OCI-LY7 (cell line): ENCODE measurements at regions not wholly inside any gene's neighbourhood (a gene's known extent, or its start where the extent isn't known, plus 50 kb on each side); places are given as distances from the start of the nearest gene placed in this dataset.

Source experiments
- BruUV-seq: library from RNA; stranded (reverse); fragments of 400-500 nt; replicated peaks from 2 replicates; lab custom pipeline; 2021; lab: Mats Ljungman, UMichigan
- CTCF ChIA-PET: fragments of 300-600 bp; sonication (Branson Sonifier 250); formaldehyde crosslinking; loops from one replicate; lab custom pipeline; 2022; ENCODE audit warnings: antibody characterized with exemption; ENCODE audit not compliant: unreplicated experiment; lab: Charles Lee
- POLR2A ChIA-PET: fragments of 300-600 bp; sonication (Branson Sonifier 250); formaldehyde crosslinking; loops from one replicate; lab custom pipeline; 2022; ENCODE audit warnings: antibody characterized with exemption; lab: Charles Lee
- DNase-seq: peaks from one replicate; pipeline ENCODE4 v3.0.0-alpha.2; 2015; ENCODE audit warnings: low spot score
- H2AFZ ChIP-seq: fragments of 200-600 bp; sonication (generic), shearing (Covaris generic); 2 replicates; pipeline ENCODE4 v1.6.1; 2014; ENCODE audit warnings: mild to moderate bottlenecking, antibody characterized with exemption, low read length, moderate library complexity
- H3K27ac ChIP-seq: fragments of 200-600 bp; sonication (generic); 2 replicates; pipeline ENCODE4 v1.5.1; 2014; ENCODE audit warnings: mixed run types, low read depth, mild to moderate bottlenecking, moderate library complexity, low read length, inconsistent platforms; ENCODE audit not compliant: poor library complexity, severe bottlenecking
- H3K36me3 ChIP-seq: fragments of 200-600 bp; sonication (generic); 2 replicates; pipeline ENCODE4 v1.6.1; 2014; ENCODE audit warnings: mild to moderate bottlenecking, antibody characterized with exemption, low read length, moderate library complexity, mixed read lengths; ENCODE audit not compliant: insufficient read depth
- H3K4me1 ChIP-seq: fragments of 200-600 bp; sonication (generic); 2 replicates; pipeline ENCODE4 v1.5.1; 2014; ENCODE audit warnings: mild to moderate bottlenecking, low read length; ENCODE audit not compliant: insufficient read depth, poor library complexity, severe bottlenecking
- H3K4me2 ChIP-seq: fragments of 200-600 bp; sonication (generic); 2 replicates; pipeline ENCODE4 v1.6.1; 2014; ENCODE audit warnings: mild to moderate bottlenecking, low read length
- H3K4me3 ChIP-seq: fragments of 200-600 bp; sonication (generic); 2 replicates; pipeline ENCODE4 v1.5.1; 2014; ENCODE audit warnings: mild to moderate bottlenecking, low read depth, low read length; ENCODE audit not compliant: poor library complexity, severe bottlenecking
- H3K79me2 ChIP-seq: fragments of 200-600 bp; sonication (generic); 2 replicates; pipeline ENCODE4 v1.6.1; 2016; ENCODE audit warnings: low read depth, mild to moderate bottlenecking, low read length, moderate library complexity, mixed read lengths; ENCODE audit not compliant: insufficient read depth
- H3K9me2 ChIP-seq: fragments of 200-600 bp; sonication (generic); 2 replicates; pipeline ENCODE4 v1.6.1; 2016; ENCODE audit warnings: mild to moderate bottlenecking, low read length, mixed read lengths; ENCODE audit not compliant: insufficient read depth
- H3K9me3 ChIP-seq: fragments of 200-600 bp; sonication (generic); 2 replicates; pipeline ENCODE4 v1.6.1; 2014; ENCODE audit warnings: mild to moderate bottlenecking, mixed run types, low read length, mixed read lengths
- H4K20me1 ChIP-seq: fragments of 200-600 bp; sonication (generic); 2 replicates; pipeline ENCODE4 v1.6.1; 2014; ENCODE audit warnings: mild to moderate bottlenecking, antibody characterized with exemption, low read length, moderate library complexity, mixed read lengths; ENCODE audit not compliant: insufficient read depth
- EZH2phosphoT487 ChIP-seq: fragments of 200-600 bp; sonication (generic); IDR thresholded peaks from 2 replicates; pipeline ENCODE4 v1.6.1; 2018; ENCODE audit warnings: low read depth, borderline replicate concordance, mild to moderate bottlenecking, mixed run types, antibody characterized with exemption, low read length, moderate library complexity, mixed read lengths
- intact Hi-C: fragments of 100-400 bp; cut with micrococcal nuclease; formaldehyde crosslinking; loops from one replicate; pipeline ENCODE4 v1.10.0; 2022; ENCODE audit not compliant: unreplicated experiment
- TF ChIP-seq, protein P1 (sequence below): fragments of 200-600 bp; sonication (generic); conservative IDR thresholded peaks from 2 replicates; pipeline ENCODE4 v1.5.1; 2014; ENCODE audit warnings: mild to moderate bottlenecking, antibody characterized with exemption, low read length, moderate library complexity, mixed read lengths

DNA sequence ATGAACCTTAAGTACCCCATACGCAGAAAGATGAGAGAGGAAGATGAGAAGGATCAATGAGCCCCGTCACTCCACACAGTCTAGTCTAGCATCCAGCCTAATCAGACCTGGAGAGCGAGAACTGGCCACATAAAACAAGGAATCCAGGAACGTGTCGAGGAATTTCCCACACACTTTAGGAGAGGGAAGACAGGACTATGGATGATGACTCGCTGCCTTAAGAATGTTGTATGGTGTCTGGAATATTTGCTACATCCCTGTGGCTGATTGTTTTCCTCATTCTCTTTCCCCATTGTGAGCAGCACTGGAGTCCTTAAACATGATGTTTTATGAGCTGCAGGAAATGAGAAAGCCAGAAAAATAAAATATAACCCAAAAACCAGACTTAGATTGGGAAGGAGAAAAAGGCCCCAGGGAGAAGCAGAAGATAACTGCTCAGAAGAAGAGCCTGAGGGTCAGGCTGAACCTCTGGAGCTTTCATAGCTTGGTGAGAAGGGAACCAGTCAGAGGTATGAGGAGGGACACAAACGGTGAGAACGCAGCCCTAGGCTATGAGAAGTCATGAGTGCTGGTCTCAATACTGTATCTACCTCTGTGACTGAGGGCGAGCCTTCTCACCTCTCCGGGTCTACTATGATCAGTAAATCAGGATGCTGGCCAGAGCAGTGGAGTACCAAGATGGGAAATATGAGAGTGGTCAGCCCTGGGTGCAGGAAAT is 139.5 kb upstream of the NOCT start:
- no peak overlapping the region for H3K4me2 ChIP-seq
- H3K4me3 ChIP-seq, result no peak overlapping the region
- BruUV-seq, result no TSS peak
- no peaks in the 10 kb centered on the region for H3K79me2 ChIP-seq
- no peak overlapping the region for H2AFZ ChIP-seq
- intact Hi-C loops, result loop anchor here (10.0 kb wide), 1 partner anchor 1051 kb away; no protein-coding TSS in a partner anchor
- H3K36me3 ChIP-seq, result no peaks in the 10 kb centered on the region
- POLR2A ChIA-PET, result interaction anchor here (0.5 kb wide), 1 partner anchor 1267 kb away, joined by 3 read pairs; no protein-coding TSS in a partner anchor
- no peak for TF ChIP-seq EZH2phosphoT487
- TF ChIP-seq, protein P1, sequence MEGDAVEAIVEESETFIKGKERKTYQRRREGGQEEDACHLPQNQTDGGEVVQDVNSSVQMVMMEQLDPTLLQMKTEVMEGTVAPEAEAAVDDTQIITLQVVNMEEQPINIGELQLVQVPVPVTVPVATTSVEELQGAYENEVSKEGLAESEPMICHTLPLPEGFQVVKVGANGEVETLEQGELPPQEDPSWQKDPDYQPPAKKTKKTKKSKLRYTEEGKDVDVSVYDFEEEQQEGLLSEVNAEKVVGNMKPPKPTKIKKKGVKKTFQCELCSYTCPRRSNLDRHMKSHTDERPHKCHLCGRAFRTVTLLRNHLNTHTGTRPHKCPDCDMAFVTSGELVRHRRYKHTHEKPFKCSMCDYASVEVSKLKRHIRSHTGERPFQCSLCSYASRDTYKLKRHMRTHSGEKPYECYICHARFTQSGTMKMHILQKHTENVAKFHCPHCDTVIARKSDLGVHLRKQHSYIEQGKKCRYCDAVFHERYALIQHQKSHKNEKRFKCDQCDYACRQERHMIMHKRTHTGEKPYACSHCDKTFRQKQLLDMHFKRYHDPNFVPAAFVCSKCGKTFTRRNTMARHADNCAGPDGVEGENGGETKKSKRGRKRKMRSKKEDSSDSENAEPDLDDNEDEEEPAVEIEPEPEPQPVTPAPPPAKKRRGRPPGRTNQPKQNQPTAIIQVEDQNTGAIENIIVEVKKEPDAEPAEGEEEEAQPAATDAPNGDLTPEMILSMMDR, result no peak
- CTCF ChIA-PET, result no interaction called here
- no peaks in the 10 kb centered on the region for H3K9me2 ChIP-seq
- H3K9me3 ChIP-seq, result no peaks in the 10 kb centered on the region
- no peaks in the 10 kb centered on the region for H4K20me1 ChIP-seq
- no peaks in the 10 kb centered on the region for H3K4me1 ChIP-seq
- no peak overlapping the region for H3K27ac ChIP-seq
- DNase-seq, result no peak

DNA sequence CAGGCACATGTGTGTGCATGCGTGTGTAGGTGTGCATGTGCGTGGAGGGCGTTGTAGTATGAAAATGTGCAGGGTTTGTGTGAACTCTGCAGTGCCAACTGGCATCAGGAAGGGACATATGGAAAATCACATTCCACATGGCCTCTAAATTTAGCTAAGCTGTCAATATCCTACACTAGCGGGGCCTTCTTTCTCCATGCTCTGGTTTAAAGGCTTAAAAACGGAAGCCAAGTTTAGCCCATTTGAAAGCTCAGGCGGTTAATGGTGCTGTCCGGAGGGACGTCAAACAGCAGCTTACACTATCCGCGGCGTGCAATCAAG is 144.1 kb upstream of the NOCT start:
- TF ChIP-seq, protein P1, result no peak
- no peak for TF ChIP-seq EZH2phosphoT487
- H3K36me3 ChIP-seq, result no peaks in the 10 kb centered on the region
- CTCF ChIA-PET, result interaction anchor here (1.3 kb wide), 1 partner anchor 780 kb away, joined by 3 read pairs; no protein-coding TSS in a partner anchor
- no peaks in the 10 kb centered on the region for H3K9me2 ChIP-seq
- H2AFZ ChIP-seq, result no peak overlapping the region
- H3K4me2 ChIP-seq, result no peak overlapping the region
- H3K4me3 ChIP-seq, result no peak overlapping the region
- POLR2A ChIA-PET, result no interaction called here
- H3K27ac ChIP-seq, result no peak overlapping the region
- no peaks in the 10 kb centered on the region for H3K9me3 ChIP-seq
- H4K20me1 ChIP-seq, result no peaks in the 10 kb centered on the region
- no peaks in the 10 kb centered on the region for H3K4me1 ChIP-seq
- no peak for DNase-seq
- no peaks in the 10 kb centered on the region for H3K79me2 ChIP-seq
- intact Hi-C loops, result loop anchor here (2.0 to 10.0 kb wide), 4 partner anchors 191 to 1047 kb away; no protein-coding TSS in a partner anchor
- no TSS peak for BruUV-seq
